RWPE1 (cell line): ENCODE measurements at regions not wholly inside any gene's neighbourhood (a gene's known extent, or its start where the extent isn't known, plus 50 kb on each side); places are given as distances from the start of the nearest gene placed in this dataset.
"Not testable (repeated sequence)": the region's sequence is repeated elsewhere in the genome, so short reads cannot be mapped to it uniquely, and the experiment has no call there.

Experiments used
- CTCF ChIA-PET: fragments of 350-600 bp; sonication (Branson Sonifier 250); formaldehyde crosslinking; extraction: SDS; loops from one replicate; lab custom pipeline; 2021; lab: Yijun Ruan, JAX
- POLR2A ChIA-PET: fragments of 400-600 bp; formaldehyde crosslinking; extraction: SDS; loops from one replicate; lab custom pipeline; 2020; ENCODE audit warnings: antibody characterized with exemption; ENCODE audit not compliant: low non-redundant PET; lab: Yijun Ruan, JAX
- DNase-seq: peaks from one replicate; pipeline ENCODE4 v3.0.0; 2012; ENCODE audit warnings: low spot score
- H3K27ac ChIP-seq: fragments of 450-650 bp; 2 replicates; pipeline ENCODE4 v1.5.1; 2017
- TF ChIP-seq, protein P1 (sequence below): fragments of 450-650 bp; conservative IDR thresholded peaks from 2 replicates; pipeline ENCODE4 v1.5.1; 2017; ENCODE audit warnings: low read depth, mild to moderate bottlenecking

DNA sequence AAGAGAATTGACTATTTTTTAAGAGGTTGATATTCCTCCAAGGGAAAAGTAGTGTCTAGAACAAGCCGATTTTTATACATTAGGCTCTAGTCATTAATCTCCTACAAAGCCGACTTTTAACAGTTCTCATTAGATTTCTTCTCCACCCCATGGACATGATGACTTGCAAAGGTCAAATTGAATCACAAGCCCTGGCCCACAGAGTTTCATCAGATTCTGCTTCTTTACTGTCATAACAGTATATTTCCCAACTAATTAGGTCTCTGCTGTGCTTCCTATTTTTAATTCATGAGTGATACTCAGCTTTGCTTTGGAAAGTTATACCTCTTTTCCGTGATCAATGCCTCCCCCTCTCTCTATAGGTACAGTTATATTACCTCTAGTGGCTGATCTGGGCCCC is 90.6 kb upstream of the ADGRB3 start:
- DNase-seq = no peak
- ChIA-PET POLR2A (no interaction called here), CTCF (no interaction called here)
- TF ChIP-seq, protein P1, sequence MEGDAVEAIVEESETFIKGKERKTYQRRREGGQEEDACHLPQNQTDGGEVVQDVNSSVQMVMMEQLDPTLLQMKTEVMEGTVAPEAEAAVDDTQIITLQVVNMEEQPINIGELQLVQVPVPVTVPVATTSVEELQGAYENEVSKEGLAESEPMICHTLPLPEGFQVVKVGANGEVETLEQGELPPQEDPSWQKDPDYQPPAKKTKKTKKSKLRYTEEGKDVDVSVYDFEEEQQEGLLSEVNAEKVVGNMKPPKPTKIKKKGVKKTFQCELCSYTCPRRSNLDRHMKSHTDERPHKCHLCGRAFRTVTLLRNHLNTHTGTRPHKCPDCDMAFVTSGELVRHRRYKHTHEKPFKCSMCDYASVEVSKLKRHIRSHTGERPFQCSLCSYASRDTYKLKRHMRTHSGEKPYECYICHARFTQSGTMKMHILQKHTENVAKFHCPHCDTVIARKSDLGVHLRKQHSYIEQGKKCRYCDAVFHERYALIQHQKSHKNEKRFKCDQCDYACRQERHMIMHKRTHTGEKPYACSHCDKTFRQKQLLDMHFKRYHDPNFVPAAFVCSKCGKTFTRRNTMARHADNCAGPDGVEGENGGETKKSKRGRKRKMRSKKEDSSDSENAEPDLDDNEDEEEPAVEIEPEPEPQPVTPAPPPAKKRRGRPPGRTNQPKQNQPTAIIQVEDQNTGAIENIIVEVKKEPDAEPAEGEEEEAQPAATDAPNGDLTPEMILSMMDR = no peak
- H3K27ac ChIP-seq = no peak overlapping the region

DNA sequence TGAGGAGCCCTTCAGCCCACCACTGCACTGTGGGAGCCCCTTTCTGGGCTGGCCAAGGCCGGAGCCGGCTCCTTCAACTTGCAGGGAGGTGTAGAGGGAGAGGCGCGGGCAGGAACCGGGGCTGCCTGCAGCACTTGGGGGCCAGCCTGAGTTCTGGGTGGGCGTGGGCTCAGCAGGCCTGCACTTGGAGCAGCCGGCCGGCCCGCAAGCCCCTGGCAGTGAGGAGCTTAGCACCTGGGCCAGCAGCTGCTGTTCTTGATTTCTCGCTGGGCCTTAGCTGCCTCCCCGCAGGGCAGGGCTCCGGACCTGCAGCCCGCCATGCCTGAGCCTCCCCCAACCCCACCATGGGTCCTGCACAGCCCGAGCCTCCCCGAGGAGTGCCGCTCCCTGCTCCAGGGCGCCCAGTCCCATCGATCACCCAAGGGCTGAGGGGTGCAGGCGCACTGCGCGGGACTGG is 101.7 kb upstream of the ADGRB3 start:
- TF ChIP-seq, protein P1 = no peak

DNA sequence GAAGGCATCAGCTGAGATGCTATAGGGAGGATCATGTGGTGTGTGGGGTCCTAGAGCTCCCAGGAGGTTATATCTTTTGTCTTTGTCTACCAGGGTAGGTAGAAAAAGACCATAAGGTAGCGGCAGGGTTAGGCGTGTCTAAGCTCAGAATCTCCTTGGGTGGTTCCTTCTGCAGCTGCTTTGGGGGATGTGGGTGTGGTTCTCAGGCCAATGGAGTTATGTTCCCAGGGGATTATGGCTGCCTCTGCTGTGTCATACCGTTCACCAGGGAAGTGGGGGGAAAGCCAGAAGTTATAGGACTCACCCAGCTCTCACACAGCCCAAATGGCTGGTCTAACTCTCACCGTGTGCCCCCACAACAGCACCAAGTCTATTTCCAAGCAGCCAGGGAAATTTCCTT is 107.4 kb upstream of the ADGRB3 start:
- DNase-seq = no peak
- no peak overlapping the region for H3K27ac ChIP-seq
- ChIA-PET POLR2A (no interaction called here), CTCF (no interaction called here)
- TF ChIP-seq, protein P1 = no peak

More for the DNA sequence above, 101.7 kb upstream of the ADGRB3 start:
- ChIA-PET POLR2A (no interaction called here), CTCF (no interaction called here)
- no peak overlapping the region for H3K27ac ChIP-seq
- no peak for DNase-seq

DNA sequence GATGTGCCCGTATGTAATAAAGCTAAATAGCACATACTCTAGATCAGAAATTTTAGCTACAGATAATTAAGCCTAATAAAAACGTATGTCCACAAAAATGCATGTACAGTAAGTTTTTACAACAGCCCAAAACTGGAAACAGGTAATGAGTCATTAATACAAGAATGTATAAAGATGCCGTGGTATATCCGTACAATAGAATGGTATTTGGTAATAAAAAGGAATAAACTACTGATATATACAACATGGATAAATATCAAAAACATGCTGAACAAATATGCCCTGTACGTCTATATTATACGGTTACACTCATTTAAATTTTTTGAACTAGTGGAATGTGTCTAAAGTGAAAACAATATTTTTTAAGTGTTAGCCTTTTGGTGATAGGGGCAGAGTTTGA is 128.2 kb upstream of the ADGRB3 start:
- DNase-seq = no peak
- ChIA-PET POLR2A (no interaction called here), CTCF (no interaction called here)
- no peak overlapping the region for H3K27ac ChIP-seq
- TF ChIP-seq, protein P1 = no peak

DNA sequence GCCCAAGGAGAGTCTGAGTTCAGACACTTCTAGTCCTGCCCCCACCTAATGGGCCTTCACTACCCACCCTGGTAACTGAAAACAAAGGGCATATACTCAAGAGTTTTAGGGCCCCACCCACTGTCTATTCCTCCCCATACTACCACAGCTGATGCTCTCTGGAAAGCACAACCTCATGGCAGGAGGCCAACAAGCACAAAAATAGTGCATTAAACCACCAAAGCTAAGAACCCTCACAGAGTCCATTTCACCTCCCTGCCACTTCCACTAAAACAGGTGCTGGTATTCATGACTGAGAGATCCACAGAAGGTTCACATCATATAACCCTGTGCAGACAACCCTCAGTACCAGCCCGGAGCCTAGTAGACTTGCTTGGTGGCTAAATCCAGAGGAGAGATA is 132.1 kb upstream of the ADGRB3 start:
- CTCF ChIA-PET = interaction anchor here (0.7 kb wide), 1 partner anchor 1007 kb away, joined by 6 read pairs; no protein-coding TSS in a partner anchor
- no peak for DNase-seq
- POLR2A ChIA-PET = no interaction called here
- TF ChIP-seq, protein P1 = no peak
- H3K27ac ChIP-seq = no peak overlapping the region

DNA sequence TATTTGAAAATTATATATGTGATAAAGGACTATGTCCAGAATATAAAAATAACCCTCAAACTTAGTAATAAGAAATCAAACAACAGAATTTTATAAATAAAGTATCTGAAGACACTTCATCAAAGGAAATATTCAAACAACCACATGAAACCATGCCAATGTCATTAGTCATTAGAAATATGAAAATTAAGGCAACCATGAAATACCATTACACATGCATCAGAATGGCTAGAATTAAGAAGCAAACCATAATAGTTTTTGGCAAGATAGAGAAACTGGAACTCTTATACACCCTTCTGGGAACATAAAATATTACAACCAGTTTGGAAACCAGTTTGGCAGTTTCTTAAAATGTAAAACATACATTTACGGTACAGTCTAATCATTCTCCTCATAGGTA is 137.2 kb upstream of the ADGRB3 start:
- ChIA-PET CTCF (no interaction called here), POLR2A (no interaction called here)
- TF ChIP-seq, protein P1 = no peak
- no peak for DNase-seq
- H3K27ac ChIP-seq = no peak overlapping the region

DNA sequence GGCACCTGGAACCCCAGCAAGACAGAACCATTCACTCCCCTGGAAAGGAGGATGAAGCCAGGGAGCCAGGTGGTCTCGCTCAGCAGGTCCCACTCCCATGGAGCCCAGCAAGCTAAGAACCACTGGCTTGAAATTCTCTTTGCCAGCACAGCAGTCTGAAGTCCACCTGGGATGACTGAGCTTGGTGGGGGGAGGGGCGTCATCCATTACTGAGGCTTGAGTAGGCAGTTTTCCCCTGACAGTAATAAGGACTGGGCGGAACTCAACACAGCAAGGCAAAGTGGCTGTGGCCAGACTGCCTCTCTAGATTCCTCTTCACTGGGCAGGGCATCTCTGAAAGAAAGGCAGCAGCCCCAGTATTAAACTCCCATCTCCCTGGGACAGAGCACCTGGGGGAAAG is 140.2 kb upstream of the ADGRB3 start:
- DNase-seq, H3K27ac ChIP-seq, POLR2A ChIA-PET: not testable (repeated sequence)
- CTCF ChIA-PET = interaction anchor here (0.5 kb wide), 1 partner anchor 488 kb away, joined by 3 read pairs; no protein-coding TSS in a partner anchor
